K562 (cell line): ENCODE measurements at regions not wholly inside any gene's neighbourhood (a gene's known extent, or its start where the extent isn't known, plus 50 kb on each side); places are given as distances from the start of the nearest gene placed in this dataset.

ENCODE experiments used
- ATAC-seq: fragments of 200-7000 bp; cut with Tn5 transposase; 3 replicates; pipeline ENCODE4 v1.9.1; 2020; ENCODE audit warnings: moderate library complexity
- BruUV-seq: library from RNA; stranded (reverse); fragments of 400-500 nt; replicated peaks from 2 replicates; lab custom pipeline; 2021; lab: Mats Ljungman, UMichigan
- CTCF ChIA-PET: fragments of 300-600 bp; formaldehyde crosslinking; extraction: SDS; loops from one replicate; lab custom pipeline; 2021; ENCODE audit warnings: low intra/inter-chr PET ratio; lab: Yijun Ruan, JAX
- POLR2A ChIA-PET: fragments of 300-600, 350-650 bp; sonication (Branson Sonifier 250); formaldehyde crosslinking; extraction: SDS; loops from one replicate; lab custom pipeline; 2021; ENCODE audit warnings: antibody characterized with exemption, inconsistent platforms; lab: Yijun Ruan, JAX
- DNase-seq, 4 experiments: peaks; one replicate each; pipeline versions ENCODE4 v3.0.0 to v3.0.0-alpha.2; 2011 to 2018; ENCODE audit warnings: low spot score in 3 of 4, mixed read lengths in 3 of 4; ENCODE audit errors: extremely low read depth in 1 of 4
- FAIRE-seq: peaks from 2 replicates; lab custom pipeline; 2011; peaks lifted over from hg19 to GRCh38; lab: Jason Lieb, UNC
- H2AFZ ChIP-seq: 2 replicates; pipeline ENCODE4 v1.6.0; 2011; ENCODE audit warnings: low read depth, low read length, control low read depth, inconsistent platforms
- H3K27ac ChIP-seq: fragments of 200-600 bp; 3 replicates; pipeline ENCODE4 v1.8.0; 2011; ENCODE audit warnings: low read depth, mild to moderate bottlenecking, control low read depth, inconsistent platforms, low read length, moderate library complexity, mixed read lengths; ENCODE audit errors: extremely low read depth
- H3K27me3 ChIP-seq, 2 experiments: fragments of 300-600 bp in 1 of 2; 2 replicates in 1 of 2; 3 replicates in 1 of 2; pipeline versions ENCODE4 v1.6.0 to v1.8.0; 2011; ENCODE audit warnings: inconsistent platforms in 2 of 2, low read length in 2 of 2, mild to moderate bottlenecking in 1 of 2, mixed read lengths in 1 of 2, moderate library complexity in 1 of 2; ENCODE audit not compliant: control insufficient read depth in 2 of 2, insufficient read depth in 2 of 2
- H3K36me3 ChIP-seq: fragments of 300-600 bp; 3 replicates; pipeline ENCODE4 v1.8.0; 2011; ENCODE audit warnings: mild to moderate bottlenecking, low read length, inconsistent platforms; ENCODE audit not compliant: control insufficient read depth, insufficient read depth
- H3K4me1 ChIP-seq, 2 experiments: fragments of 200-600 bp in 1 of 2; replicated peaks in 1 of 2; 2 replicates in 1 of 2; 3 replicates in 1 of 2; pipeline versions ENCODE4 v1.5.1 to v1.8.0; 2011; ENCODE audit warnings: inconsistent platforms in 2 of 2, low read length in 2 of 2, mild to moderate bottlenecking in 1 of 2, mixed read lengths in 1 of 2, moderate library complexity in 1 of 2; ENCODE audit not compliant: control insufficient read depth in 2 of 2, insufficient read depth in 2 of 2
- H3K4me2 ChIP-seq: 2 replicates; pipeline ENCODE4 v1.6.1; 2011; ENCODE audit warnings: low read length, control low read depth, inconsistent platforms, mixed read lengths; ENCODE audit not compliant: insufficient read depth
- H3K4me3 ChIP-seq: fragments of 200-600 bp; sonication (generic), shearing (Covaris generic); 2 replicates; pipeline ENCODE4 v1.5.1; 2016; ENCODE audit warnings: control low read depth, inconsistent platforms
- H3K79me2 ChIP-seq: fragments of 200-600 bp; 3 replicates; pipeline ENCODE4 v1.8.0; 2011; ENCODE audit warnings: low read length, inconsistent platforms; ENCODE audit not compliant: control insufficient read depth, insufficient read depth
- H3K9ac ChIP-seq, 2 experiments: 2 replicates each; pipeline versions ENCODE4 v1.6.0 to v1.6.1; 2011; ENCODE audit warnings: low read depth in 2 of 2, low read length in 2 of 2, control low read depth in 1 of 2, inconsistent platforms in 1 of 2, mild to moderate bottlenecking in 1 of 2, mixed read lengths in 1 of 2; ENCODE audit not compliant: insufficient read depth in 1 of 2
- H3K9me1 ChIP-seq: one replicate; pipeline ENCODE4 v1.6.0; 2011; ENCODE audit warnings: inconsistent platforms, mild to moderate bottlenecking, low read length, moderate library complexity; ENCODE audit not compliant: control insufficient read depth, insufficient read depth
- H3K9me3 ChIP-seq: replicated peaks from 2 replicates; pipeline ENCODE4 v1.5.1; 2011; ENCODE audit warnings: low read depth, low read length, inconsistent platforms; ENCODE audit not compliant: control insufficient read depth, insufficient read depth
- H4K20me1 ChIP-seq: replicated peaks from 2 replicates; pipeline ENCODE4 v1.6.1; 2011; ENCODE audit warnings: low read length, inconsistent platforms, mixed read lengths; ENCODE audit not compliant: control insufficient read depth, insufficient read depth
- HNRNPLL ChIP-seq: fragments of 200-400 bp; formaldehyde crosslinking; IDR thresholded peaks from 2 replicates; pipeline ENCODE4 v1.6.1; 2017; ENCODE audit warnings: low read length, low read depth, mild to moderate bottlenecking; ENCODE audit not compliant: poor library complexity, severe bottlenecking
- NBN ChIP-seq: fragments of 450-650 bp; IDR thresholded peaks from 2 replicates; pipeline ENCODE4 v1.6.1; 2016; ENCODE audit warnings: low read depth, mild to moderate bottlenecking
- SMARCB1 ChIP-seq: IDR thresholded peaks from 2 replicates; pipeline ENCODE4 v1.6.1; 2011; ENCODE audit warnings: improper control_type of control experiment, low read depth; ENCODE audit not compliant: insufficient read length
- SMARCE1 ChIP-seq: fragments of 450-650 bp; IDR thresholded peaks from 2 replicates; pipeline ENCODE4 v1.7.1; 2016; ENCODE audit warnings: mild to moderate bottlenecking
- U2AF2 ChIP-seq: fragments of 200-400 bp; formaldehyde crosslinking; optimal IDR thresholded peaks from 2 replicates; pipeline ENCODE3; 2017; ENCODE audit warnings: low read depth, mild to moderate bottlenecking, low read length
- ZNF3 ChIP-seq: fragments of 250-450 bp; sonication (Bioruptor Pico); IDR thresholded peaks from 2 replicates; pipeline ENCODE4 v1.5.0; 2021; ENCODE audit warnings: mild to moderate bottlenecking, moderate library complexity
- ZNF57 ChIP-seq: fragments of 450-650 bp; formaldehyde crosslinking; IDR thresholded peaks from 2 replicates; pipeline ENCODE4 v1.4.0; 2020; ENCODE audit warnings: mild to moderate bottlenecking, moderate library complexity
- ZNF77 ChIP-seq: fragments of 250-450 bp; sonication (Bioruptor Pico); IDR thresholded peaks from 2 replicates; pipeline ENCODE4 v1.5.0; 2020
- WGBS: fragments of 100-300 bp; shearing (Covaris generic); methylation state at CpG from one replicate; pipeline ENCODE4 v1.1.6; 2016; ENCODE audit warnings: low coverage, mixed read lengths; ENCODE audit not compliant: insufficient coverage; ENCODE audit errors: missing lambda C conversion rate; 5-methylcytosine and 5-hydroxymethylcytosine counted together
- in situ Hi-C: fragments of 300-500 bp; cut with MboI; formaldehyde crosslinking; loops from 4 replicates; pipeline ENCODE4 v1.15.0; 2018; ENCODE audit warnings: inconsistent platforms, mixed read lengths
- intact Hi-C: fragments of 100-400 bp; cut with micrococcal nuclease; formaldehyde crosslinking; loops from 2 replicates; pipeline ENCODE4 v1.14.2; 2022
- TF ChIP-seq, protein P1 (sequence below): fragments of 250-450 bp; sonication (Bioruptor Pico); IDR thresholded peaks from 2 replicates; pipeline ENCODE4 v1.5.0; 2021; ENCODE audit warnings: mild to moderate bottlenecking, borderline replicate concordance
- TF ChIP-seq, protein P2 (sequence below), 3 experiments: fragments of 200-800 bp in 1 of 3; fragments of 250-450 bp in 1 of 3; fragments of 450-650 bp in 1 of 3; sonication (Bioruptor Pico) in 1 of 3; sonication (Bioruptor generic) in 1 of 3; formaldehyde crosslinking in 1 of 3; IDR thresholded peaks; 2 replicates each; pipeline versions ENCODE4 v1.6.1 to v1.8.0; 2016 to 2022; ENCODE audit warnings: mild to moderate bottlenecking in 2 of 3, missing genetic modification characterization in 2 of 3, missing compliant biosample characterization in 1 of 3, moderate library complexity in 1 of 3

DNA sequence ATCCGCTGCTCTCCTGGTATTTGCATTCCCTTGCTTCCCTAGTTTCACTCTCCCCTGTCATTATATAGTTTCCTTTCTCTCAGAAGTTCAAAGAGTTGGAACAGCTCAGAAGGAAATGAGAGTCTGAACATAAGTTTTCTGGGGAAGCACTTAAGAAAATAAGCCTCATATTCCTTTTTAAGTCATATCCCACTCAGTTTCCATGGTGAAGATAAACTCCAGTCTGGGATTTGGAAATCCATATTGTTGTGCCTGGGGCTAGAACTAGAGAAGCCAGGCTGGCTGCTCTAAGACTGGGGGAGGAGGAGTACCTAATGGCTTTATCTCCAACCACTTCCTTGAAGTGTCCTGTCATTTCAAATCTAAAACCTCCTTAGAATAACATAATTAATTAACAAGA is 134.2 kb upstream of the ALCAM start:
- DNase-seq (no peak), FAIRE-seq (no peak), ATAC-seq (no peak)
- Histone ChIP-seq H3K4me3 (no peak overlapping the region), H3K79me2 (no peaks in the 10 kb centered on the region), H3K9me3 (no peaks in the 10 kb centered on the region), H3K9ac (no peak overlapping the region), H2AFZ (no peak overlapping the region), H3K4me2 (no peak overlapping the region), H3K36me3 (no peaks in the 10 kb centered on the region), H4K20me1 (no peaks in the 10 kb centered on the region), H3K27ac (no peak overlapping the region), H3K4me1 (no peaks in the 10 kb centered on the region), H3K9me1 (no peaks in the 10 kb centered on the region), H3K27me3 (no peaks in the 10 kb centered on the region)
- ChIA-PET POLR2A (no interaction called here), CTCF (no interaction called here)
- BruUV-seq: no TSS peak
- intact Hi-C loops (no loop called here), in situ Hi-C loops (no loop called here)
- 0% methylated on average over 1 of the region's 1 CpG for WGBS
- TF ChIP-seq NBN: no peak

DNA sequence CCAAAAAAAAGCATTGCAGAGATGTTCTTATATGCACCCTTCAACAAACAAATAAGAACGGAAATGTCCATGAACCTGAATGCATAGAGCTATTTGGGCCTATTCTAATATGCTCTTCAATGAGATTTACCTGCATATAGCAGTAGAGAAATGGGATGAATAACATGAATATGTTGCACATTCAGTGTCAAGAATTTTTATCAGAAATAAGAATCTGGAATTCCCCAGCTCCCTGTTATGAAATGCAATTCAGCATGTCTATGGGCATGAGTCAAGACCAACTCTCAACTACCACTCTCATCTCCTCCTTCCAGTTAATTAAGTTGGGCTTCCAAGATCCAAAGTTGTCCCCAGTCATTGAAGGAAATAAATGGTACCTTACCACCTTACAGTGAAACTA is 133.7 kb upstream of the ALCAM start:
- ChIA-PET POLR2A (no interaction called here), CTCF (no interaction called here)
- TF ChIP-seq HNRNPLL (no peak), ZNF57 (no peak), U2AF2 (no peak), ZNF77 (CRISPR knock-in tag) (no peak), ZNF3 (no peak), SMARCB1 (no peak), SMARCE1 (no peak)
- TF ChIP-seq, protein P1, sequence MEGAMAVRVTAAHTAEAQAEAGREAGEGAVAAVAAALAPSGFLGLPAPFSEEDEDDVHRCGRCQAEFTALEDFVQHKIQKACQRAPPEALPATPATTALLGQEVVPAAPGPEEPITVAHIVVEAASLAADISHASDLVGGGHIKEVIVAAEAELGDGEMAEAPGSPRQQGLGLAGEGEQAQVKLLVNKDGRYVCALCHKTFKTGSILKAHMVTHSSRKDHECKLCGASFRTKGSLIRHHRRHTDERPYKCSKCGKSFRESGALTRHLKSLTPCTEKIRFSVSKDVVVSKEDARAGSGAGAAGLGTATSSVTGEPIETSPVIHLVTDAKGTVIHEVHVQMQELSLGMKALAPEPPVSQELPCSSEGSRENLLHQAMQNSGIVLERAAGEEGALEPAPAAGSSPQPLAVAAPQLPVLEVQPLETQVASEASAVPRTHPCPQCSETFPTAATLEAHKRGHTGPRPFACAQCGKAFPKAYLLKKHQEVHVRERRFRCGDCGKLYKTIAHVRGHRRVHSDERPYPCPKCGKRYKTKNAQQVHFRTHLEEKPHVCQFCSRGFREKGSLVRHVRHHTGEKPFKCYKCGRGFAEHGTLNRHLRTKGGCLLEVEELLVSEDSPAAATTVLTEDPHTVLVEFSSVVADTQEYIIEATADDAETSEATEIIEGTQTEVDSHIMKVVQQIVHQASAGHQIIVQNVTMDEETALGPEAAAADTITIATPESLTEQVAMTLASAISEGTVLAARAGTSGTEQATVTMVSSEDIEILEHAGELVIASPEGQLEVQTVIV (CRISPR knock-in tag): no peak
- TF ChIP-seq, protein P2, sequence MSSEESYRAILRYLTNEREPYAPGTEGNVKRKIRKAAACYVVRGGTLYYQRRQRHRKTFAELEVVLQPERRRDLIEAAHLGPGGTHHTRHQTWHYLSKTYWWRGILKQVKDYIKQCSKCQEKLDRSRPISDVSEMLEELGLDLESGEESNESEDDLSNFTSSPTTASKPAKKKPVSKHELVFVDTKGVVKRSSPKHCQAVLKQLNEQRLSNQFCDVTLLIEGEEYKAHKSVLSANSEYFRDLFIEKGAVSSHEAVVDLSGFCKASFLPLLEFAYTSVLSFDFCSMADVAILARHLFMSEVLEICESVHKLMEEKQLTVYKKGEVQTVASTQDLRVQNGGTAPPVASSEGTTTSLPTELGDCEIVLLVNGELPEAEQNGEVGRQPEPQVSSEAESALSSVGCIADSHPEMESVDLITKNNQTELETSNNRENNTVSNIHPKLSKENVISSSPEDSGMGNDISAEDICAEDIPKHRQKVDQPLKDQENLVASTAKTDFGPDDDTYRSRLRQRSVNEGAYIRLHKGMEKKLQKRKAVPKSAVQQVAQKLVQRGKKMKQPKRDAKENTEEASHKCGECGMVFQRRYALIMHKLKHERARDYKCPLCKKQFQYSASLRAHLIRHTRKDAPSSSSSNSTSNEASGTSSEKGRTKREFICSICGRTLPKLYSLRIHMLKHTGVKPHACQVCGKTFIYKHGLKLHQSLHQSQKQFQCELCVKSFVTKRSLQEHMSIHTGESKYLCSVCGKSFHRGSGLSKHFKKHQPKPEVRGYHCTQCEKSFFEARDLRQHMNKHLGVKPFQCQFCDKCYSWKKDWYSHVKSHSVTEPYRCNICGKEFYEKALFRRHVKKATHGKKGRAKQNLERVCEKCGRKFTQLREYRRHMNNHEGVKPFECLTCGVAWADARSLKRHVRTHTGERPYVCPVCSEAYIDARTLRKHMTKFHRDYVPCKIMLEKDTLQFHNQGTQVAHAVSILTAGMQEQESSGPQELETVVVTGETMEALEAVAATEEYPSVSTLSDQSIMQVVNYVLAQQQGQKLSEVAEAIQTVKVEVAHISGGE (CRISPR knock-in tag; IDR thresholded peaks at IDR 0.05): no peak
- no peaks in the 10 kb centered on the region for H3K9me1 ChIP-seq
- H3K27me3 ChIP-seq: no peaks in the 10 kb centered on the region
- no peaks in the 10 kb centered on the region for H3K4me1 ChIP-seq
- H2AFZ ChIP-seq: no peak overlapping the region
- no peak overlapping the region for H3K27ac ChIP-seq
- no peak for FAIRE-seq
- no peaks in the 10 kb centered on the region for H3K79me2 ChIP-seq
- in situ Hi-C loops (no loop called here), intact Hi-C loops (no loop called here)
- no peaks in the 10 kb centered on the region for H4K20me1 ChIP-seq
- BruUV-seq: no TSS peak
- H3K9me3 ChIP-seq: no peaks in the 10 kb centered on the region
- H3K36me3 ChIP-seq: no peaks in the 10 kb centered on the region
- no peak for ATAC-seq
- WGBS: 0% methylated on average over 1 of the region's 1 CpG
- no peak overlapping the region for H3K4me2 ChIP-seq
- H3K9ac ChIP-seq: no peak overlapping the region
- H3K4me3 ChIP-seq: no peak overlapping the region
- DNase-seq: no peak
